HG03280 (cell line): ENCODE measurements at regions not wholly inside any gene's neighbourhood (a gene's known extent, or its start where the extent isn't known, plus 50 kb on each side); places are given as distances from the start of the nearest gene placed in this dataset.

Experiments
- ATAC-seq: cut with Tn5 transposase; IDR thresholded peaks from one replicate; pipeline ENCODE4 v1.9.1; 2021; ENCODE audit warnings: mild to moderate bottlenecking, moderate library complexity; ENCODE audit not compliant: unreplicated experiment

- ATAC-seq, result no peak
Observed at GRCh38 chr5:161134956-161135355, 282.9 kb upstream of the ATP10B start.

GRCh38 chr5:161134083-161134482, 282.1 kb upstream of the ATP10B start:
- ATAC-seq, result no peak

DNA sequence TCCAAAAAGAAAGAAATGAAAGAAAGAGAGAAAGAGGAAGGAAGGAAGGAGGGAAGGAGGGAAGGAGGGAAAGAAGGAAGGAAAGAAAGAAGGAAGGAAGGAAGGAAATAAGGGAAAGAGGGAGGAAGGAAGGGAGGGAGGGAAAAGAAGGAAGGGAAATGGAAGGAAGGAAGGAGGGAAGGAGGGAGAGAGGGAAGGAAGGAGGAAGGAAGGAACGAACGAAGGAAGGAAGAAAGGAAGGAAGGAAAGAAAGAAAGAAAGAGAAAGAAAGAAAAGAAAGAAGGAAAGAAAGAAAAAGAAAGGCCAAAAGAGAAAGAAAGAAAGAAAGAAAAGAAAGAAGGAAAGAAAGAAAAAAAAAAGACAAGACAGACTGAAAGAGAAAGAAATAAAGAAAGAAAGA, 263.9 kb upstream of the ATP10B start:
- ATAC-seq, result no peak

- no peak for ATAC-seq
Observed at GRCh38 chr5:161112371-161112770, 260.4 kb upstream of the ATP10B start.

GRCh38 chr5:161105525-161105924, 253.5 kb upstream of the ATP10B start:
- ATAC-seq, result no peak

DNA sequence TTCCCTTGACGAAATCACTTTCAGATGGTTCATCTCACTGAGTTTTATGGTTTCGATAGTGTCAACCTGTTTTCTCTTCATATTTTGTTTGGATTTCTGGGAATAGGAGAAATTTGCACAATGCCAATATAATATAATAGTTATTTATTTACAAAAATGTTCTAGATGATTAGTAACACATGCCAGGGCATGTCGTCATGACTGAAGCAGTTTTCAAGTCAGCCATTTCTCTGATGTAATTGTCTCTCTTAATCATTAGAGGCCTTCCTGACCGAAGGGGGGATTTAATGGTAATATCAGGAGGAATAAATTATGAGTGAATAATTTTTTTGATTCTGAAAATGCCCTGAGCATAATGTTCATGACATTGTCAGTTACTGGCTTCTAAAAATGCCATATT, 246.5 kb upstream of the ATP10B start:
- no peak for ATAC-seq

GRCh38 chr5:161096581-161096980, 244.6 kb upstream of the ATP10B start:
- ATAC-seq, result no peak

- no peak for ATAC-seq
Observed at GRCh38 chr5:161095953-161096352, 243.9 kb upstream of the ATP10B start.

DNA sequence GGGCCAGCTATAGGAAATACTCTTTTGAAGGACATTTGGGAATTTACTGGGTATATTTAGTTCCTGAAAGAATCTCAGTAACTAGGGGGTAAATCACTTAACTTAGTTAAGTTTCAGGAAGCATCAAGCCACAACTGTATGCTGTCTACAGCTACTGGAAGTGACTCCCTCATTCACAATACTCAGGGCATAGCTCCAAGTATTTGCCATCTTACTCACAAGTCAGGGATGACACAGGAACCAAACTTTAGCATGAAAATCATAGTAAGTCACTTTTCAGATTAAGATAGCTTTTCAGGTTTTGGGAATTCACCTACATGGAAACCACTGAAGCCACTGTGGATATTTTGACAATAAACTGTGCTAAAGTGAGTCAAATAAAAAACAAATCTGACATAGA, 242.4 kb upstream of the ATP10B start:
- no peak for ATAC-seq

- no peak for ATAC-seq
Observed at GRCh38 chr5:161093100-161093499, 241.1 kb upstream of the ATP10B start.

- ATAC-seq, result no peak
Observed at GRCh38 chr5:161089569-161089968, 237.6 kb upstream of the ATP10B start.

DNA sequence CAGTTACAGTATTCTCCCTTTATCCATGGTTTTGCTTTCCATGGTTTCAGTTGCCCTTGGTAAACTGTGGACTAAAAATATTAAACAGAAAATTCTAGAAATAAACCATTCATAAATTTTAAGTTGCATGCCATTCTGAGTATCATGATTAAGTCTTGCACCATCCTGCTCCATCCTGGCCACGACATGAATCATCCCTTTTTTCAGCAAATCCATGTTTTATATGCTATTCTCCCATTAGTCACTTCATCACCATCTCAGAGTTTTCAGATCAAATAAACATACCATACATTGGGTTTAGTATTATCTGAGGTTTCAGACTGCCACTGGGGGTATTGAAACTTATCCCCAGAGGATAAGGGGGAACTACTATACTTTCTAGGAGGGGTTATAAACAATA, 234.4 kb upstream of the ATP10B start:
- no peak for ATAC-seq

GRCh38 chr5:161085056-161085455, 233.0 kb upstream of the ATP10B start:
- ATAC-seq, result no peak

GRCh38 chr5:161084115-161084514, 232.1 kb upstream of the ATP10B start:
- no peak for ATAC-seq

DNA sequence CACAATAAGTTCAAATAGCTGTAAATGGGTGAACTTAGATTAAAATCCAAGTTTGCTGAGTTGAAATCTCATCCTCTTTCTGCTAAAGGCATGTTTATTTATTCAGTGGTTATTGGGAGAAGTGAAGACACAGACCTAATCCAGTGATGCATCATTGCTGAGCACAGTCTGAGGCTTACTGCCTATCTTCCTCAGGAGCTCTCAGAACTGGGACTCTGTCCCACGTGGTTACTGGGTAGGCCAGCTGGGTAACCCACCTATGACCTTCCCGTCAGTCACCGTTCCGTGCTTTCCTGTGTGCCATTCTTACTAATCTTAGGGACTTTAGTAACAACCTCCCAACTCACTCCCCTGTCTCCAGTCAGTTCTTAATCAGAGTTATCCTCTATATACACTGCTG, 226.8 kb upstream of the ATP10B start:
- ATAC-seq, result no peak

DNA sequence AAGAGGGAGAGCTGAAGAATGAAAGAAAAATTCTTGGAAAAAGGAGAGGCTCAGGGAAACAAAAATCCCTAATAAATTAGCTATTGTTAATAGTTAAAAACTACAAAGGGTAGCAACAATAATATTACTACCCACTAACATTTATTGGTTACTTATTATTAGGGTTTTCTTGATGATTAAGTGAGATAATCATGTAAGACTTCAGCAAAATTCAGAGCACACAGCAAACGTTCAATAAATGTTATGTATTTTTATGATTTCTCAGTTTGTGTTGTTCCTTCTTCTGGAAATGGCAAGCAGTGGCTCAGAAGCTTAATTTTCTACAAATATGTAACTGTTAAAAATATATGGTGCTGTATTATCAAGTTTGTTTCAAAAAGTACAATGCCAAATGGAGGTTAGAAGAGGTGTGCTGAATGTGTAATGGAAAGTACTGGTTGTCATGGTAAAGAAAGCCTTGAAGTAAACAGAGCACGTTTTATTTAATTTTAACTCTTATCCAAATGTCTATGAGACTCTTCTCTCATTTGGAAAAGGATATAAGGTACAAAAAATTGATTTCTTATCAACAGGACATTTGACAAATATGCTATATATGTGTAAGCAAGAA, 226.0 kb upstream of the ATP10B start:
- ATAC-seq, result no peak

DNA sequence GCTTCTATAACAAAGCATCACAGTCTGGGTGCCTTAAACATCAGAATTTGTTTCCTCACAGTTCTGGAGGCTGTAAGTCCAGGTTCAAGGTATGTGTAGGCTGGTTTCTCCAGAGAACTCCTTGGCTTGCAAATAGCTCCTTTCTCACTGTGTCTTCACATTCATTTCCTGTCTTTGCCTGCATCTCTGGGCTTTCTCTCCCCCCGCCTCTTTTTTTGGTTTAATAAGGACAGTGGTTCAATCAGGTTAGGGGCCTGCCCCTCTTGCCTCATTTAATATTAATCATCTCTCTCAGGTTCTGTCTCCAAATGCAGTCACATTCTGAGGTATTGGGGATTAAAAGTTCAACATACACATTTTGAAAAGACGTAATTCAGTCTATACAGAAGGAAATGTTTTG, 225.5 kb upstream of the ATP10B start:
- ATAC-seq, result no peak

DNA sequence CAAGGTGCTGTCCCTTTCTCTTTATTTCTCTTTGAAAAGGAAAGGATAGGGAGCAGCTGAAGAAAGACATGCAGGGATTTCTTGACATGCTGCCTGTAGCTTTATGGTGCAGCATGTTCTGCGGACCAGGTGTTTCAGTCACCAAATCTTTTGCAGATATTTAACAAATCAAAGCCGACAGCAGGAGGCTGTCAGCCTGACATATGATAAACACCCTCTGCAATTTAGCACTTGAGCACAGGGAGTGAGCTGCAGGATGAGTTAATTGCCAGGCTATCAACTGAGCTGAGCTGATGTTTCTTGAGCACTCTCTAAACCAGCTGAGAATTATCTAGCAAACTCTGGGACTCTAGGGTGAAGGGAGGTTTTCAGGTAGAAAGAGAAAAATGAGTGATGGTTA, 212.8 kb upstream of the ATP10B start:
- no peak for ATAC-seq

- no peak for ATAC-seq
Observed at GRCh38 chr5:161064297-161064696, 212.3 kb upstream of the ATP10B start.

GRCh38 chr5:161058781-161059180, 206.8 kb upstream of the ATP10B start:
- no peak for ATAC-seq

DNA sequence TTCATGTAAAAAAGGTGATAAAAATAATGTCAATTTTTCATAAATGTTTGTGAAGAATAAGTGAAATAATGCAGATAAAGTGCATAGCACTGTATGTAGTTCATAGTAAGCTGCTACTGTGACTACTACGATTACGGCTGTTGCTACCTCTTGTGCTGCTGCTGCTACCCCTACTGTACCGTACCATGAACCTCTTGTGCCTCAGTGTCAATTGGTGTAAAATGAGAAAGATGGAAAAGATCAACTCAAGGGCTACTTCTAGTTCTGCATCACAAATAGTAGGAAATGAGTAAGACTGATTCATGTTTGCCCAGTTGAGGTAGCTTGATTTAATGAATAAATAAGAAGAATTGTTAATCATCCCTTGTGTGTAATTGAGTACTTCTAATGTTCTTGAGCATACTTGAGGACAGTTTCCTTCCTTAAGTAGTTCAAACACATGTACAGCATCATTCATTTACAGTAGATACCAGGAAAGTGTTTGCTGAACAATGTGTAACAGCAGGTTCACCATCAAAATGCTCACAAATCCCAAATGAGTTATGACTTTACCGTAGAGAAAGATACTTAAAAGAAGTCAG, 200.0 kb upstream of the ATP10B start:
- no peak for ATAC-seq

- no peak for ATAC-seq
Observed at GRCh38 chr5:161047024-161047423, 195.0 kb upstream of the ATP10B start.

DNA sequence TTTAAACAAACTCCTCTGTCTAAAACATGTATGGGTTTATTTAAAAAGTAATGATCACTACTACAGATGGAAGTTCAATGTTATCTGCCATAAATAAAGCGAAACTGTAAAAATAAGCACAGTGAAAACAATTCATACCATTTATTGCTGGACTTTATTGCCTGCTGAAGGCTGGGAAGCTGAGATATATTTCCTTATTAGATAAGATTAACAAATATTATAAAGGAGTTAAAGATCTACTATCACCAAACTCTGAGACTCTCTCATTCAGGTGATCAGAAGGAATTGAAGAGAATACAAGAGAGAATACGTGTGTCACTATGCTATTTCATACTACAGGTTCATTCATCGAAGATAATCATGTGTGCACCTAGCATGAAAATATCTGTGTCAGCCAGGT, 190.9 kb upstream of the ATP10B start:
- no peak for ATAC-seq
